Astrocyte of the spinal cord (primary cell): ENCODE measurements at regions not wholly inside any gene's neighbourhood (a gene's known extent, or its start where the extent isn't known, plus 50 kb on each side); places are given as distances from the start of the nearest gene placed in this dataset.

ENCODE experiments used
- DNase-seq: peaks from one replicate; pipeline ENCODE4 v3.0.0; 2011; ENCODE audit warnings: low read depth, low spot score
- H3K4me3 ChIP-seq: 2 replicates; pipeline ENCODE4 v1.5.1; 2011; ENCODE audit warnings: low read depth, mild to moderate bottlenecking, low read length, moderate library complexity
- in situ Hi-C: cut with HindIII; loops from 2 replicates; pipeline ENCODE4 v1.10.0; 2017; ENCODE audit warnings: low sequenced_read_pairs
- TF ChIP-seq, protein P1 (sequence below): IDR thresholded peaks from 2 replicates; pipeline ENCODE4 v1.5.1; 2012; ENCODE audit warnings: low read depth, mild to moderate bottlenecking, low read length, inconsistent platforms

DNA sequence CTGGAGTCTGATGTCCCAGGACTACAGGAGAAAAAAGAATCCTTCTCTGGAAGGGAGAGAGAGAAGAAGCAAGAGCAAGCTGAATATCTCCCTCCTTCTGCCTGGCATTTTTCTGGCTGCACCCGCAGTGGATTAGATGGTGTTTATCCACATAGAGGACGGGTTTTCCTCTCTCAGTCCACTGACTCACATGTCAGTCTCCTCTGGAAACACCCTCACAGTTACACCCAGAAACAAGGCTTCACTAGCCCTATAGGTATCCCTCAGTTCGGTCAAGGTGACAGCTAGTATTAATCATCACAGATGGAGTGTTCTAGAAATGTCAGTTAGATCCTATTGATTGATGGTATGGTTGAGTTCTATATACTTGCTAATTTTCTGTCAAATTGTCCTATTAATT is 87.9 kb downstream of the RHOU start:
- TF ChIP-seq, protein P1, sequence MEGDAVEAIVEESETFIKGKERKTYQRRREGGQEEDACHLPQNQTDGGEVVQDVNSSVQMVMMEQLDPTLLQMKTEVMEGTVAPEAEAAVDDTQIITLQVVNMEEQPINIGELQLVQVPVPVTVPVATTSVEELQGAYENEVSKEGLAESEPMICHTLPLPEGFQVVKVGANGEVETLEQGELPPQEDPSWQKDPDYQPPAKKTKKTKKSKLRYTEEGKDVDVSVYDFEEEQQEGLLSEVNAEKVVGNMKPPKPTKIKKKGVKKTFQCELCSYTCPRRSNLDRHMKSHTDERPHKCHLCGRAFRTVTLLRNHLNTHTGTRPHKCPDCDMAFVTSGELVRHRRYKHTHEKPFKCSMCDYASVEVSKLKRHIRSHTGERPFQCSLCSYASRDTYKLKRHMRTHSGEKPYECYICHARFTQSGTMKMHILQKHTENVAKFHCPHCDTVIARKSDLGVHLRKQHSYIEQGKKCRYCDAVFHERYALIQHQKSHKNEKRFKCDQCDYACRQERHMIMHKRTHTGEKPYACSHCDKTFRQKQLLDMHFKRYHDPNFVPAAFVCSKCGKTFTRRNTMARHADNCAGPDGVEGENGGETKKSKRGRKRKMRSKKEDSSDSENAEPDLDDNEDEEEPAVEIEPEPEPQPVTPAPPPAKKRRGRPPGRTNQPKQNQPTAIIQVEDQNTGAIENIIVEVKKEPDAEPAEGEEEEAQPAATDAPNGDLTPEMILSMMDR = no peak
- no peak overlapping the region for H3K4me3 ChIP-seq
- in situ Hi-C loops = no loop called here
- no peak for DNase-seq

GRCh38 chr1:228824366-228824765 is 89.1 kb downstream of the RHOU start:
- in situ Hi-C loops = no loop called here
- no peak overlapping the region for H3K4me3 ChIP-seq
- TF ChIP-seq, protein P1 = no peak
- DNase-seq = no peak

GRCh38 chr1:228825041-228825440 is 89.8 kb downstream of the RHOU start:
- TF ChIP-seq, protein P1 = no peak
- H3K4me3 ChIP-seq = no peak overlapping the region
- DNase-seq = no peak
- in situ Hi-C loops = no loop called here

GRCh38 chr1:228825840-228826484 is 90.7 kb downstream of the RHOU start:
- in situ Hi-C loops = no loop called here
- no peak for DNase-seq
- no peak overlapping the region for H3K4me3 ChIP-seq
- TF ChIP-seq, protein P1 = no peak

- in situ Hi-C loops = no loop called here
- no peak overlapping the region for H3K4me3 ChIP-seq
- no peak for DNase-seq
- TF ChIP-seq, protein P1 = no peak
These were observed 91.7 kb downstream of the RHOU start for GRCh38 chr1:228827019-228827418.

DNA sequence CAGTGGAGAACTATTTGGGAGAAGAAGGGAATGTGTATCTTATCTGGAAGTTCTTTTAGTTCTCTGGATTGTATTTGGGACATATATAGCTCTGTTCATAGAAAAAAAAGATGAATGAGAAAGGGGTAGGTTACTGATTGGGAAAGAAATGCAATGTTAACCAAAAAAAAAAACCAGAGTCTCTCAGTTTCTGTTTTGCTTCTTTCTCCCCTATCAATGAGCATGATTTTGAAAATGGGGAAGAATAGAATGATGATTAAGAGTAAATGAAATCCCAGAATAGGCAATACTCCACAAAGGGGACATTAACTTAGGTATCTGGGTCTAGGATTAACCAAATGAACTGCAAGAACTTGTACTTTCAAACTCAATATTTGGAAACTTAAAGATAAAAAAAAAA is 92.9 kb downstream of the RHOU start:
- H3K4me3 ChIP-seq = no peak overlapping the region
- TF ChIP-seq, protein P1 = no peak
- in situ Hi-C loops = no loop called here
- no peak for DNase-seq
